Psoas muscle (tissue), 7 donors: ENCODE measurements at regions not wholly inside any gene's neighbourhood (a gene's known extent, or its start where the extent isn't known, plus 50 kb on each side); places are given as distances from the start of the nearest gene placed in this dataset.

Experiments used
- ATAC-seq, 4 donors: fragments of 200-7000 bp; cut with Tn5 transposase; one replicate each; pipeline ENCODE4 v1.9.1; 2020; ENCODE audit warnings: moderate library complexity in 3 of 4, mild to moderate bottlenecking in 2 of 4
- DNase-seq, 2 donors: peaks; one replicate each; pipeline ENCODE4 v3.0.0-alpha.2; 2020
- H3K27ac ChIP-seq: fragments of 200-600 bp; one replicate; pipeline ENCODE4 v1.8.0; 2022
- H3K27me3 ChIP-seq, 3 donors: fragments of 200-600 bp in 1 of 3; one replicate each; pipeline versions ENCODE4 v1.6.1 to v1.8.0; 2013 to 2022; ENCODE audit warnings: low read length in 2 of 3, mild to moderate bottlenecking in 2 of 3, moderate library complexity in 1 of 3; ENCODE audit not compliant: insufficient read depth in 3 of 3
- H3K36me3 ChIP-seq, 2 donors: fragments of 200-600 bp in 1 of 2; one replicate each; pipeline versions ENCODE4 v1.6.1 to v1.8.0; 2013 to 2022; ENCODE audit warnings: low read depth in 1 of 2, mild to moderate bottlenecking in 1 of 2, moderate library complexity in 1 of 2; ENCODE audit not compliant: insufficient read depth in 1 of 2
- H3K4me1 ChIP-seq: fragments of 200-600 bp; one replicate; pipeline ENCODE4 v1.8.0; 2022
- H3K4me3 ChIP-seq: fragments of 200-600 bp; one replicate; pipeline ENCODE4 v1.8.0; 2022; ENCODE audit warnings: mild to moderate bottlenecking
- H3K9me3 ChIP-seq: fragments of 200-600 bp; one replicate; pipeline ENCODE4 v1.8.0; 2022
- CTCF ChIP-seq: fragments of 200-600 bp; IDR thresholded peaks from one replicate; pipeline ENCODE4 v1.8.0; 2022; ENCODE audit warnings: antibody characterized with exemption
- WGBS, 3 donors: extraction: QIAGEN DNeasy Blood & Tissue Kit; methylation state at CpG; one replicate each; pipeline versions ENCODE4 v1.1.6 to v1.1.7; 2013; 5-methylcytosine and 5-hydroxymethylcytosine counted together
- intact Hi-C, 2 donors: fragments of 100-400 bp; cut with DNase I; formaldehyde crosslinking; loops; one replicate each; pipeline versions ENCODE4 v1.11.0 to v1.14.2; 2022
- donor health status: healthy with polysubstance abuse.
- donor health status: DM: no; HTN: no; CAD: no; lungs with moderate emphysema.
- donor health status: Bipolar disorder and iron deficiency.
- donor health status: healthy.
- donor health status: DM: yes; HTN: yes; CAD: no.
- donor health status: DM: no; HTN: no; CAD: no.
- donor health status: DM: yes; HTN: yes; CAD: no.

- Histone ChIP-seq H3K27ac (no peak overlapping the region), H3K9me3 (no peaks in the 10 kb centered on the region), H3K27me3 (no peaks in the 10 kb centered on the region), H3K4me1 (no peaks in the 10 kb centered on the region), H3K36me3 (no peaks in the 10 kb centered on the region), H3K4me3 (no peak overlapping the region)
- ATAC-seq (no peak), DNase-seq (no peak)
- WGBS, 3 donors: 56 to 66% (median 62%) methylated on average over 3 of the region's 3 CpGs
- TF ChIP-seq CTCF: no peak
- intact Hi-C loops: loop anchor here in 1 of 2 donors (10.0 kb wide), 1 partner anchor 57 kb away; no protein-coding TSS in a partner anchor
Measured at GRCh38 chr9:18371621-18372020, 102.3 kb upstream of the ADAMTSL1 start.

- intact Hi-C loops: loop anchor here in 1 of 2 donors (10.0 kb wide), 1 partner anchor 64 kb away; no protein-coding TSS in a partner anchor
- Histone ChIP-seq H3K27ac (no peak overlapping the region), H3K27me3 (peaks cover 0 to 2% (median 0%) of the 10 kb centered on the region in 3 donors), H3K9me3 (no peaks in the 10 kb centered on the region), H3K36me3 (no peaks in the 10 kb centered on the region), H3K4me3 (no peak overlapping the region), H3K4me1 (no peaks in the 10 kb centered on the region)
- DNase-seq (no peak), ATAC-seq (no peak)
- no peak for TF ChIP-seq CTCF
- 53 to 63% (median 56%) methylated on average over 5 of the region's 5 CpGs for WGBS, 3 donors
Measured at GRCh38 chr9:18379073-18379811, 94.7 kb upstream of the ADAMTSL1 start.

DNA sequence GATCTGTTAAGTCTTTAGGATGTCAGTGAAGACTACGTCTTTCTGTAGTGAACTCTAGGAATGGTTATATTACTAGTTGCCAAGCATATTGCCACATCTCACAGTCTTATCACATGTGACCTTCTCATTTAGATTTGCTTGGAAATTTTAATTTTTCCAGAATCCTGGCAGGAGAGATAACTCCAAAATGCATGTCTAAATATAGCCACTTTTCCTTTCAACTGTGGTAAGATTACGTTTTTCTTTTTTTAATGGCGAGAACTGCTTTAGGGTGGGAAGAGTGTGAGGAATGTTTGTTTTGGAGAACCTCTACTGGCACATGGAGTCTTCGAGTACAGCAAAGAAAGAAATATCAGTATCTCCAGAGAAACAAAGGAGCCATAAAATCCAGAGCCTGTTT, 91.7 kb upstream of the ADAMTSL1 start:
- H3K9me3 ChIP-seq: no peaks in the 10 kb centered on the region
- no peak overlapping the region for H3K4me3 ChIP-seq
- no peaks in the 10 kb centered on the region for H3K4me1 ChIP-seq
- no peak for DNase-seq
- no peak overlapping the region for H3K27ac ChIP-seq
- H3K27me3 ChIP-seq: peaks cover 0 to 2% (median 0%) of the 10 kb centered on the region in 3 donors
- 63 to 72% (median 64%) methylated on average over 4 of the region's 4 CpGs for WGBS, 3 donors
- intact Hi-C loops: no loop called here
- H3K36me3 ChIP-seq: no peaks in the 10 kb centered on the region
- no peak for TF ChIP-seq CTCF
- no peak for ATAC-seq

DNA sequence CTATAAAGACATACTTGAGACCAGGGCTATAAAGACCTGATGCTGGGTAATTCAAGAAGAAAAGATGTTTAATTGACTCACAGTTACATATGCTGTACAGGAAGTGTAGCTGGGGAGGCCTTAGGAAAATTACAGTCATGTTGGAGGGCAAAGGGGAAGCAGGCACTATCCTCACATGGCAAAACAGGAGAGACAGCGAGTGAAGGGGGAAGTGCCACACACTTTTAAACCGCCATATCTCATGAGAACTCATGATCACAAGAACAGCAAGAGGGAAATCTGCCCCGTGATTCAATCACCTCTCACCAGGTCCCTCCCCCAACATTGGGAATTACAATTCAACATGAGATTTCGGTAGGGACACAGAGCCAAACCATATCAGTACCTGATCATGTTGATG, 89.9 kb upstream of the ADAMTSL1 start:
- Histone ChIP-seq H3K9me3 (no peaks in the 10 kb centered on the region), H3K4me3 (no peak overlapping the region), H3K36me3 (no peaks in the 10 kb centered on the region), H3K27ac (no peak overlapping the region), H3K4me1 (no peaks in the 10 kb centered on the region), H3K27me3 (no peaks in the 10 kb centered on the region)
- intact Hi-C loops: no loop called here
- DNase-seq (no peak), ATAC-seq (no peak)
- no peak for TF ChIP-seq CTCF
- WGBS, 3 donors: 92 to 94% (median 94%) methylated on average over 4 of the region's 4 CpGs
